ENCODE measurements at regions not wholly inside any gene's neighbourhood (a gene's known extent, or its start where the extent isn't known, plus 50 kb on each side); places are given as distances from the start of the nearest gene placed in this dataset.

DNA sequence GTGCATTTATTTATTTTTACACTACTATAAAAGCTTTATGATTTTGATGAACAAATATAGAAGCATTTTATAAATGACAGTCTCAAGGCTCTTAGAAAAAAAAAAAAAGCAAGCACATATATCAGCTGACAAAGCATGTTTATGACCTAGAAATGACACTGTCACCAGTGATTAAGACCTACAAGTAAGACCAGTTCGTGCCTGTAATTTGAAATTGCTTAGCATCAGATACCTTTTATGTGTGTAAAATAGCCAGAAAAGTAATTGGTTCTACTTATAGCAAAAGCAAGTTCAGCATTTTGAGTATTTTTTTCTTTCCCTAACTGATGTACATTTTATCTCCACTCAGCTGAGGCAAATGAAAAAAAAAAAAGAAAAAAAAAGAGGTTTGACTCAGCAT is 808.4 kb downstream of the CDH18 start:
- no peak overlapping the region for H3K4me2 ChIP-seq (ENCODE audit: insufficient read depth, low read length)
- 0% methylated on average over 1 of the region's 1 CpG for WGBS (ENCODE audit: insufficient coverage, low coverage, missing lambda C conversion rate)
- H3K4me1 ChIP-seq (replicated peaks in 1 of 2; ENCODE audit: control insufficient read depth in 2 of 2, insufficient read depth in 2 of 2, low read length in 2 of 2): no peaks in the 10 kb centered on the region
- H2AFZ ChIP-seq (ENCODE audit: low read depth, low read length): no peak overlapping the region
- no peaks in the 10 kb centered on the region for H3K36me3 ChIP-seq (ENCODE audit: control insufficient read depth, insufficient read depth, low read length)
- no peak overlapping the region for H3K4me3 ChIP-seq
- no peaks in the 10 kb centered on the region for H3K9me3 ChIP-seq (replicated peaks; ENCODE audit: control insufficient read depth, insufficient read depth, low read depth, low read length)
- no peak for ATAC-seq
- no peaks in the 10 kb centered on the region for H3K27me3 ChIP-seq (ENCODE audit: control insufficient read depth in 2 of 2, insufficient read depth in 2 of 2, low read length in 2 of 2)
- no TSS peak for BruUV-seq (replicated peaks)
- peak in 1 of 4 experiments; percentile 5 for DNase-seq (ENCODE audit: extremely low read depth in 1 of 4, low spot score in 3 of 4)
- H3K79me2 ChIP-seq (ENCODE audit: control insufficient read depth, insufficient read depth, low read length): no peaks in the 10 kb centered on the region
- no peaks in the 10 kb centered on the region for H4K20me1 ChIP-seq (replicated peaks; ENCODE audit: control insufficient read depth, insufficient read depth, low read length)
- no peak overlapping the region for H3K9ac ChIP-seq (ENCODE audit: insufficient read depth in 1 of 2, low read depth in 2 of 2, low read length in 2 of 2)
- FAIRE-seq: no peak
- H3K27ac ChIP-seq (ENCODE audit: extremely low read depth, low read depth, low read length): no peak overlapping the region
- no peaks in the 10 kb centered on the region for H3K9me1 ChIP-seq (ENCODE audit: control insufficient read depth, insufficient read depth, low read length)
- intact Hi-C loops (cut with micrococcal nuclease) (no loop called here), in situ Hi-C loops (cut with MboI) (no loop called here)
- POLR2A ChIA-PET: interaction anchor here (0.6 kb wide), 1 partner anchor 220 kb away, joined by 4 read pairs; no protein-coding TSS in a partner anchor
- CTCF ChIA-PET (ENCODE audit: low intra/inter-chr PET ratio): no interaction called here
- TF ChIP-seq SPI1 (IDR thresholded peaks at IDR 0.05; ENCODE audit: borderline replicate concordance, low read depth, low read length) (no peak), BRCA1 (IDR thresholded peaks at IDR 0.05) (no peak), BRCA1 (CRISPR knock-in tag; IDR thresholded peaks at IDR 0.05) (no peak), DDX20 (tag; IDR thresholded peaks at IDR 0.05; ENCODE audit: low read depth) (no peak), POLR2G (IDR thresholded peaks at IDR 0.05; ENCODE audit: low read depth, low read length) (no peak), CCNT2 (IDR thresholded peaks at IDR 0.05; ENCODE audit: borderline replicate concordance, extremely low read depth, insufficient read length, low read depth, low read length) (no peak), ERF (CRISPR knock-in tag; IDR thresholded peaks at IDR 0.05) (no peak)
- TF ChIP-seq, protein P1, sequence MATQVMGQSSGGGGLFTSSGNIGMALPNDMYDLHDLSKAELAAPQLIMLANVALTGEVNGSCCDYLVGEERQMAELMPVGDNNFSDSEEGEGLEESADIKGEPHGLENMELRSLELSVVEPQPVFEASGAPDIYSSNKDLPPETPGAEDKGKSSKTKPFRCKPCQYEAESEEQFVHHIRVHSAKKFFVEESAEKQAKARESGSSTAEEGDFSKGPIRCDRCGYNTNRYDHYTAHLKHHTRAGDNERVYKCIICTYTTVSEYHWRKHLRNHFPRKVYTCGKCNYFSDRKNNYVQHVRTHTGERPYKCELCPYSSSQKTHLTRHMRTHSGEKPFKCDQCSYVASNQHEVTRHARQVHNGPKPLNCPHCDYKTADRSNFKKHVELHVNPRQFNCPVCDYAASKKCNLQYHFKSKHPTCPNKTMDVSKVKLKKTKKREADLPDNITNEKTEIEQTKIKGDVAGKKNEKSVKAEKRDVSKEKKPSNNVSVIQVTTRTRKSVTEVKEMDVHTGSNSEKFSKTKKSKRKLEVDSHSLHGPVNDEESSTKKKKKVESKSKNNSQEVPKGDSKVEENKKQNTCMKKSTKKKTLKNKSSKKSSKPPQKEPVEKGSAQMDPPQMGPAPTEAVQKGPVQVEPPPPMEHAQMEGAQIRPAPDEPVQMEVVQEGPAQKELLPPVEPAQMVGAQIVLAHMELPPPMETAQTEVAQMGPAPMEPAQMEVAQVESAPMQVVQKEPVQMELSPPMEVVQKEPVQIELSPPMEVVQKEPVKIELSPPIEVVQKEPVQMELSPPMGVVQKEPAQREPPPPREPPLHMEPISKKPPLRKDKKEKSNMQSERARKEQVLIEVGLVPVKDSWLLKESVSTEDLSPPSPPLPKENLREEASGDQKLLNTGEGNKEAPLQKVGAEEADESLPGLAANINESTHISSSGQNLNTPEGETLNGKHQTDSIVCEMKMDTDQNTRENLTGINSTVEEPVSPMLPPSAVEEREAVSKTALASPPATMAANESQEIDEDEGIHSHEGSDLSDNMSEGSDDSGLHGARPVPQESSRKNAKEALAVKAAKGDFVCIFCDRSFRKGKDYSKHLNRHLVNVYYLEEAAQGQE (IDR thresholded peaks at IDR 0.05; ENCODE audit: borderline replicate concordance): peak; percentile 18; the same call in 1 of the 2 replicates
- TF ChIP-seq, protein P1 (CRISPR knock-in tag; IDR thresholded peaks at IDR 0.05; ENCODE audit: low read depth): no peak
- TF ChIP-seq, protein P2, sequence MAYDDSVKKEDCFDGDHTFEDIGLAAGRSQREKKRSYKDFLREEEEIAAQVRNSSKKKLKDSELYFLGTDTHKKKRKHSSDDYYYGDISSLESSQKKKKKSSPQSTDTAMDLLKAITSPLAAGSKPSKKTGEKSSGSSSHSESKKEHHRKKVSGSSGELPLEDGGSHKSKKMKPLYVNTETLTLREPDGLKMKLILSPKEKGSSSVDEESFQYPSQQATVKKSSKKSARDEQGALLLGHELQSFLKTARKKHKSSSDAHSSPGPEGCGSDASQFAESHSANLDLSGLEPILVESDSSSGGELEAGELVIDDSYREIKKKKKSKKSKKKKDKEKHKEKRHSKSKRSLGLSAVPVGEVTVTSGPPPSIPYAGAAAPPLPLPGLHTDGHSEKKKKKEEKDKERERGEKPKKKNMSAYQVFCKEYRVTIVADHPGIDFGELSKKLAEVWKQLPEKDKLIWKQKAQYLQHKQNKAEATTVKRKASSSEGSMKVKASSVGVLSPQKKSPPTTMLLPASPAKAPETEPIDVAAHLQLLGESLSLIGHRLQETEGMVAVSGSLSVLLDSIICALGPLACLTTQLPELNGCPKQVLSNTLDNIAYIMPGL (CRISPR knock-in tag; IDR thresholded peaks at IDR 0.05): no peak
- TF ChIP-seq, protein P3, sequence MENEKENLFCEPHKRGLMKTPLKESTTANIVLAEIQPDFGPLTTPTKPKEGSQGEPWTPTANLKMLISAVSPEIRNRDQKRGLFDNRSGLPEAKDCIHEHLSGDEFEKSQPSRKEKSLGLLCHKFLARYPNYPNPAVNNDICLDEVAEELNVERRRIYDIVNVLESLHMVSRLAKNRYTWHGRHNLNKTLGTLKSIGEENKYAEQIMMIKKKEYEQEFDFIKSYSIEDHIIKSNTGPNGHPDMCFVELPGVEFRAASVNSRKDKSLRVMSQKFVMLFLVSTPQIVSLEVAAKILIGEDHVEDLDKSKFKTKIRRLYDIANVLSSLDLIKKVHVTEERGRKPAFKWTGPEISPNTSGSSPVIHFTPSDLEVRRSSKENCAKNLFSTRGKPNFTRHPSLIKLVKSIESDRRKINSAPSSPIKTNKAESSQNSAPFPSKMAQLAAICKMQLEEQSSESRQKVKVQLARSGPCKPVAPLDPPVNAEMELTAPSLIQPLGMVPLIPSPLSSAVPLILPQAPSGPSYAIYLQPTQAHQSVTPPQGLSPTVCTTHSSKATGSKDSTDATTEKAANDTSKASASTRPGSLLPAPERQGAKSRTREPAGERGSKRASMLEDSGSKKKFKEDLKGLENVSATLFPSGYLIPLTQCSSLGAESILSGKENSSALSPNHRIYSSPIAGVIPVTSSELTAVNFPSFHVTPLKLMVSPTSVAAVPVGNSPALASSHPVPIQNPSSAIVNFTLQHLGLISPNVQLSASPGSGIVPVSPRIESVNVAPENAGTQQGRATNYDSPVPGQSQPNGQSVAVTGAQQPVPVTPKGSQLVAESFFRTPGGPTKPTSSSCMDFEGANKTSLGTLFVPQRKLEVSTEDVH (IDR thresholded peaks at IDR 0.05; ENCODE audit: low read depth, partially characterized antibody): no peak
